HEK293T (cell line): ENCODE measurements at regions not wholly inside any gene's neighbourhood (a gene's known extent, or its start where the extent isn't known, plus 50 kb on each side); places are given as distances from the start of the nearest gene placed in this dataset.

ENCODE experiments used
- ARNT ChIP-seq: fragments of 450-650 bp; IDR thresholded peaks from 2 replicates; pipeline ENCODE4 v1.6.1; 2017; ENCODE audit warnings: mild to moderate bottlenecking
- BHLHE40 ChIP-seq: fragments of 450-650 bp; IDR thresholded peaks from 2 replicates; pipeline ENCODE4 v1.6.1; 2016; ENCODE audit warnings: mild to moderate bottlenecking, moderate library complexity, borderline replicate concordance
- CTBP1 ChIP-seq: fragments of 450-650 bp; IDR thresholded peaks from 2 replicates; pipeline ENCODE4 v1.6.1; 2016; ENCODE audit warnings: borderline replicate concordance
- FOXA1 ChIP-seq: fragments of 450-650 bp; IDR thresholded peaks from 2 replicates; pipeline ENCODE4 v1.6.1; 2016; ENCODE audit warnings: mild to moderate bottlenecking
- FOXK2 ChIP-seq: fragments of 450-650 bp; IDR thresholded peaks from 2 replicates; pipeline ENCODE4 v1.6.1; 2016; ENCODE audit warnings: mild to moderate bottlenecking
- FOXM1 ChIP-seq: fragments of 450-650 bp; IDR thresholded peaks from 2 replicates; pipeline ENCODE4 v1.6.1; 2017; ENCODE audit warnings: mild to moderate bottlenecking, borderline replicate concordance
- HDGF ChIP-seq: fragments of 450-650 bp; IDR thresholded peaks from 2 replicates; pipeline ENCODE4 v1.6.1; 2017; ENCODE audit warnings: antibody characterized with exemption, borderline replicate concordance
- L3MBTL2 ChIP-seq: fragments of 450-650 bp; conservative IDR thresholded peaks from 2 replicates; pipeline ENCODE4 v1.6.1; 2016; ENCODE audit warnings: mild to moderate bottlenecking
- LEF1 ChIP-seq: fragments of 450-650 bp; IDR thresholded peaks from 2 replicates; pipeline ENCODE4 v1.6.1; 2017; ENCODE audit warnings: mild to moderate bottlenecking, borderline replicate concordance
- NFRKB ChIP-seq: fragments of 450-650 bp; IDR thresholded peaks from 2 replicates; pipeline ENCODE4 v1.6.1; 2016; ENCODE audit warnings: mild to moderate bottlenecking, moderate library complexity
- SUZ12 ChIP-seq: fragments of 450-650 bp; IDR thresholded peaks from 2 replicates; pipeline ENCODE4 v1.6.1; 2016; ENCODE audit warnings: mild to moderate bottlenecking
- TARDBP ChIP-seq: fragments of 450-650 bp; IDR thresholded peaks from 2 replicates; pipeline ENCODE4 v1.6.1; 2016
- ZNF384 ChIP-seq: fragments of 450-650 bp; IDR thresholded peaks from 2 replicates; pipeline ENCODE4 v1.6.1; 2016
- TF ChIP-seq, protein P1 (sequence below): fragments of 450-650 bp; IDR thresholded peaks from 2 replicates; pipeline ENCODE4 v1.6.1; 2016

DNA sequence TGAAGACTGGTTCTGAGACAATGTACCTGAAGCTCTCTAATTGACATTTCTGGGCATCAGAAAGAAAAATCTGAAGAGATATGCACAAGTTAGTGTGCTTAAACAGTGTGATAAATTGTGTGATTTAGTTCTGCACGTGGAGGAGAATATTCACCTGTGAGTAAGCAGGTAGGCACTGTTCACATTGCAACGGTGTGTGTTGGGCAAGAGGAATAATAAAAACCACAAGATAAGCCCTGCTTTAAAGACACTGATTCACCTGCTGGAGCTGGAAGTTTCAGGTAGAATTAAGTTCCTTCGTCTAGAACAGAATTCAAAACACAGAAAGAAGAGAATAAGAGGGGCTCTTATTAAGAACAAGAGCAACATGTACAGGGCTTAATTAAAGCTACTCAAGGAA lies 864.3 kb upstream of the SOX11 start:
- TF ChIP-seq BHLHE40: no peak
- no peak for TF ChIP-seq SUZ12
- no peak for TF ChIP-seq L3MBTL2
- no peak for TF ChIP-seq HDGF
- TF ChIP-seq FOXM1: no peak
- TF ChIP-seq NFRKB: no peak
- TF ChIP-seq LEF1: no peak
- TF ChIP-seq, protein P1, sequence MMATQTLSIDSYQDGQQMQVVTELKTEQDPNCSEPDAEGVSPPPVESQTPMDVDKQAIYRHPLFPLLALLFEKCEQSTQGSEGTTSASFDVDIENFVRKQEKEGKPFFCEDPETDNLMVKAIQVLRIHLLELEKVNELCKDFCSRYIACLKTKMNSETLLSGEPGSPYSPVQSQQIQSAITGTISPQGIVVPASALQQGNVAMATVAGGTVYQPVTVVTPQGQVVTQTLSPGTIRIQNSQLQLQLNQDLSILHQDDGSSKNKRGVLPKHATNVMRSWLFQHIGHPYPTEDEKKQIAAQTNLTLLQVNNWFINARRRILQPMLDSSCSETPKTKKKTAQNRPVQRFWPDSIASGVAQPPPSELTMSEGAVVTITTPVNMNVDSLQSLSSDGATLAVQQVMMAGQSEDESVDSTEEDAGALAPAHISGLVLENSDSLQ: no peak
- TF ChIP-seq ZNF384: no peak
- TF ChIP-seq FOXK2: no peak
- TF ChIP-seq ARNT: no peak
- no peak for TF ChIP-seq FOXA1
- no peak for TF ChIP-seq CTBP1
- no peak for TF ChIP-seq TARDBP
